Liver (tissue), 8 donors: ENCODE measurements at regions not wholly inside any gene's neighbourhood (a gene's known extent, or its start where the extent isn't known, plus 50 kb on each side); places are given as distances from the start of the nearest gene placed in this dataset.

Source experiments
- DNase-seq: peaks from one replicate; pipeline ENCODE4 v3.0.0-alpha.2; 2017; ENCODE audit warnings: low spot score
- H3K27ac ChIP-seq, 2 donors: one replicate each; pipeline ENCODE4 v1.7.0; 2013; ENCODE audit warnings: inconsistent platforms in 2 of 2, low read length in 2 of 2, control low read depth in 1 of 2, low read depth in 1 of 2, mild to moderate bottlenecking in 1 of 2
- H3K27me3 ChIP-seq, 4 donors: one replicate each; pipeline versions ENCODE4 v1.6.1 to v1.7.0; 2013; ENCODE audit warnings: low read length in 3 of 4, inconsistent platforms in 1 of 4, mild to moderate bottlenecking in 1 of 4, moderate library complexity in 1 of 4; ENCODE audit not compliant: control insufficient read depth in 4 of 4, insufficient read depth in 4 of 4
- H3K36me3 ChIP-seq, 4 donors: one replicate each; pipeline versions ENCODE4 v1.6.1 to v1.7.0; 2013; ENCODE audit warnings: low read length in 3 of 4, mild to moderate bottlenecking in 3 of 4, low read depth in 1 of 4, moderate library complexity in 1 of 4; ENCODE audit not compliant: control insufficient read depth in 4 of 4, insufficient read depth in 3 of 4
- H3K4me1 ChIP-seq, 4 donors: one replicate each; pipeline versions ENCODE4 v1.6.1 to v1.7.0; 2013; ENCODE audit warnings: low read length in 3 of 4, mild to moderate bottlenecking in 3 of 4, moderate library complexity in 1 of 4; ENCODE audit not compliant: control insufficient read depth in 4 of 4, insufficient read depth in 4 of 4
- H3K4me3 ChIP-seq, 3 donors: one replicate each; pipeline versions ENCODE4 v1.6.1 to v1.7.0; 2013; ENCODE audit warnings: low read length in 3 of 3, control low read depth in 1 of 3, low read depth in 1 of 3, mild to moderate bottlenecking in 1 of 3
- H3K9ac ChIP-seq, 2 donors: one replicate each; pipeline ENCODE4 v1.7.0; 2013; ENCODE audit warnings: low read length in 2 of 2, mild to moderate bottlenecking in 2 of 2, moderate library complexity in 2 of 2, control low read depth in 1 of 2, low read depth in 1 of 2
- H3K9me3 ChIP-seq, 4 donors: one replicate each; pipeline versions ENCODE4 v1.6.1 to v1.7.0; 2013; ENCODE audit warnings: low read length in 3 of 4; ENCODE audit not compliant: control insufficient read depth in 4 of 4
- FOXA1 ChIP-seq: IDR thresholded peaks from 2 replicates; pipeline ENCODE4 v1.6.1; 2016; ENCODE audit warnings: antibody characterized with exemption
- FOXA2 ChIP-seq: IDR thresholded peaks from 2 replicates; pipeline ENCODE4 v1.6.1; 2016; ENCODE audit warnings: antibody characterized with exemption
- GABPA ChIP-seq, 2 donors: IDR thresholded peaks in 1 of 2; conservative IDR thresholded peaks in 1 of 2; 2 replicates each; pipeline ENCODE4 v1.6.1; 2016; ENCODE audit warnings: antibody characterized with exemption in 2 of 2, mild to moderate bottlenecking in 1 of 2, moderate library complexity in 1 of 2
- HNF4A ChIP-seq, 2 donors: conservative IDR thresholded peaks; 2 replicates each; pipeline ENCODE4 v1.6.1; 2016; ENCODE audit warnings: antibody characterized with exemption in 2 of 2, mild to moderate bottlenecking in 2 of 2
- MAX ChIP-seq: IDR thresholded peaks from 2 replicates; pipeline ENCODE4 v1.6.1; 2016; ENCODE audit warnings: antibody characterized with exemption
- REST ChIP-seq: IDR thresholded peaks from 2 replicates; pipeline ENCODE4 v1.6.1; 2016; ENCODE audit warnings: antibody characterized with exemption, mild to moderate bottlenecking
- TAF1 ChIP-seq: conservative IDR thresholded peaks from 2 replicates; pipeline ENCODE4 v1.6.1; 2016; ENCODE audit warnings: antibody characterized with exemption, mild to moderate bottlenecking
- YY1 ChIP-seq: IDR thresholded peaks from 2 replicates; pipeline ENCODE4 v1.6.1; 2016; ENCODE audit warnings: antibody characterized with exemption, mild to moderate bottlenecking
- WGBS: extraction: QIAGEN DNeasy Blood & Tissue Kit; methylation state at CpG from one replicate; pipeline ENCODE4 v1.1.7; 2013; 5-methylcytosine and 5-hydroxymethylcytosine counted together
- TF ChIP-seq, protein P1 (sequence below): fragments of 150-350 bp; IDR thresholded peaks from 2 replicates; pipeline ENCODE4 v1.5.1; 2017; ENCODE audit warnings: improper control_type of control experiment, low read depth, low read length; ENCODE audit not compliant: missing input control
- donor health status: healthy.
- donor health status: healthy.
- donor health status: healthy.
- donor health status: healthy.
- donor health status: healthy.

GRCh38 chr3:95442766-95443165 lies 1371.6 kb upstream of the EPHA6 start (continued):
- TF ChIP-seq TAF1 (no peak), MAX (no peak), FOXA2 (no peak)
- TF ChIP-seq, protein P1, sequence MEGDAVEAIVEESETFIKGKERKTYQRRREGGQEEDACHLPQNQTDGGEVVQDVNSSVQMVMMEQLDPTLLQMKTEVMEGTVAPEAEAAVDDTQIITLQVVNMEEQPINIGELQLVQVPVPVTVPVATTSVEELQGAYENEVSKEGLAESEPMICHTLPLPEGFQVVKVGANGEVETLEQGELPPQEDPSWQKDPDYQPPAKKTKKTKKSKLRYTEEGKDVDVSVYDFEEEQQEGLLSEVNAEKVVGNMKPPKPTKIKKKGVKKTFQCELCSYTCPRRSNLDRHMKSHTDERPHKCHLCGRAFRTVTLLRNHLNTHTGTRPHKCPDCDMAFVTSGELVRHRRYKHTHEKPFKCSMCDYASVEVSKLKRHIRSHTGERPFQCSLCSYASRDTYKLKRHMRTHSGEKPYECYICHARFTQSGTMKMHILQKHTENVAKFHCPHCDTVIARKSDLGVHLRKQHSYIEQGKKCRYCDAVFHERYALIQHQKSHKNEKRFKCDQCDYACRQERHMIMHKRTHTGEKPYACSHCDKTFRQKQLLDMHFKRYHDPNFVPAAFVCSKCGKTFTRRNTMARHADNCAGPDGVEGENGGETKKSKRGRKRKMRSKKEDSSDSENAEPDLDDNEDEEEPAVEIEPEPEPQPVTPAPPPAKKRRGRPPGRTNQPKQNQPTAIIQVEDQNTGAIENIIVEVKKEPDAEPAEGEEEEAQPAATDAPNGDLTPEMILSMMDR = no peak

- no peak for DNase-seq
- H3K27ac ChIP-seq = no peak overlapping the region
These were observed 1364.6 kb upstream of the EPHA6 start for GRCh38 chr3:95449841-95450240.

More at GRCh38 chr3:95449841-95450240, 1364.6 kb upstream of the EPHA6 start:
- no peaks in the 10 kb centered on the region for H3K4me1 ChIP-seq
- TF ChIP-seq FOXA1 (no peak), GABPA (IDR thresholded peaks at IDR 0.05 in 1 of 2, conservative IDR thresholded peaks at IDR 0.05 in 1 of 2) (no peak), HNF4A (conservative IDR thresholded peaks at IDR 0.05) (no peak), YY1 (no peak), REST (no peak)
- TF ChIP-seq, protein P1 = no peak
- no peaks in the 10 kb centered on the region for H3K9me3 ChIP-seq
- no peak overlapping the region for H3K4me3 ChIP-seq
- H3K36me3 ChIP-seq = no peaks in the 10 kb centered on the region
- no peaks in the 10 kb centered on the region for H3K27me3 ChIP-seq
- H3K9ac ChIP-seq = no peak overlapping the region
- WGBS = 63% methylated on average over 1 of the region's 1 CpG
